NOMO-1 treated with DMSO at 0.1 percent for 48 hours (cell line): ENCODE measurements at regions not wholly inside any gene's neighbourhood (a gene's known extent, or its start where the extent isn't known, plus 50 kb on each side); places are given as distances from the start of the nearest gene placed in this dataset.
"Not testable (repeated sequence)": the region's sequence is repeated elsewhere in the genome, so short reads cannot be mapped to it uniquely, and the experiment has no call there.

Experiments
- DNase-seq: peaks from one replicate; lab custom pipeline; 2025; ENCODE audit not compliant: unreplicated experiment; lab: John Stamatoyannopoulos, UW

GRCh38 chr6:169985121-169986015 lies 233.9 kb downstream of the ERMARD start:
- no peak for DNase-seq

- DNase-seq, result no peak
These were observed 233.0 kb downstream of the ERMARD start for GRCh38 chr6:169984181-169985120.

DNA sequence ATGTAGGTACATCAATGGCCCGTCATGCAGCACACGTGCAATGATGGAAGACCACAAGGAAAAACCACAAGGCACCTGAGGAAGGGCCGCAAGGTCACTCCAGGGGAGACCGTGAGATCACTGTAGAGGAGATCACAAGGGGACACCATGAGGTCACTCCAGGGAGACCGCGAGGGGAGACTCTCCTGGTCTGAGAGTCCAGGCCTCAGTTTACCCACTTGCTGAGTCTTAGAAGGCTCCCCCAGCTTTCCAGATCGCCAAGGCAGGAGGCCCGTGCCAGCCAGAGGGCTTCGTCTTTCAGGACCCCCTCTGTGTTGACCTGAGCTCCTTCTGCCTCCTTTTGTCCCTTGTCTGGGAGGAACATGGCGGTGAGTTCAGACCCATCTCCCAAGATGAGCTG lies 232.2 kb downstream of the ERMARD start:
- no peak for DNase-seq

GRCh38 chr6:169982461-169983386 lies 231.3 kb downstream of the ERMARD start:
- no peak for DNase-seq

GRCh38 chr6:169981969-169982368 lies 230.5 kb downstream of the ERMARD start:
- DNase-seq, result no peak

GRCh38 chr6:169981568-169981967 lies 230.1 kb downstream of the ERMARD start:
- DNase-seq, result no peak

- no peak for DNase-seq
These were observed 229.5 kb downstream of the ERMARD start for GRCh38 chr6:169980826-169981450.

DNA sequence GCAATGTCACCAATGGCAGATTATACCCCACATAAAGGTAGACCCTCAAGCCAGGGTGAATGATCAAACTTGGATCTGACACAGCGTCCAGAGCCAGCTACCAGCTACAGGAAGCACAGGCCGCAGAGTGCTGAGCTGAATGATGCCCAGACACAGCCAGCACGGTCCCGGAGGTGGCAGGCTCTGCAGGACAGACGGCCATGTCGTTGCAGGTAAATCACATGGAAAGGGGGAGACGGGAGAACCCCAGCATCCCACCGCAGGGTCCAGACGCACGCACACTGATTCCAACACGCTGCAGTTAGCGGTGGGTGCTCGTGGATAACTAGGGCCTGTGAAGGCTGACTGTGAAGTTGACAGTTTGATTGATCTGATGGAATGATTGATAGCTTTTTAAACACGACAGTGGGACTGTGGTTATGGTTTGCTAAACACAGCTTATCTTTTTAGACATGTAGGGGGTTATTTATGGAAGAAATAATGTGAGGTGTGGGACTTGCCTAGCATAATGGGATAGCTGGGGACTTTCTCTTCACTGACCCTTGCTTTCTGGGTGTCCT lies 228.5 kb downstream of the ERMARD start:
- DNase-seq, result no peak

DNA sequence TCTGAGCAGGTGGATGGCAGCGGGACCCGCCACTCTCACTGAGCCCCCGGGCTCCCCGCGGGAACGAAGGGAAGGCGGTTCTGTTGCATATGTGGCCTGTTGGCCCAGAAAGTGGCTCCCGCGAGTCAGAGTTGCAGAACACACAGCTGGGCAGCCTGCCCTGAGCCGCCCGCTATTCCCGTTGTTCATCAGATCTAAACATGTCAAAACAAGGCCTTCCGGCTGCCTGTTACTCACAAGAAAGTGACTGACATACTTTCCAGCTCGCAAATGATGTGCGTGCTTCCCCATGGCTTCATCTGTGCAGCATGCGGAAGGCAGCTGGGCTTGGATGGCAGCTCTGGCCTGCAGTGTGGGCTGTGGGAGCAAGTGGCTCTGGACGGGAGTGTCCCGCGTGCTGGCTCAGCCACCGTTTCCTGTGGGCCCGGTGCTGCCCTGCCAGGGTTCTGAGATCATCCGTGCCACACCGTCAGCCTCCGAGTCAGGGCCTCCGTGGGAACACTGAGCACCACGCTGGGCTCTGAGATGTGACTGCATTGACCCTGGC lies 227.3 kb downstream of the ERMARD start:
- no peak for DNase-seq

DNA sequence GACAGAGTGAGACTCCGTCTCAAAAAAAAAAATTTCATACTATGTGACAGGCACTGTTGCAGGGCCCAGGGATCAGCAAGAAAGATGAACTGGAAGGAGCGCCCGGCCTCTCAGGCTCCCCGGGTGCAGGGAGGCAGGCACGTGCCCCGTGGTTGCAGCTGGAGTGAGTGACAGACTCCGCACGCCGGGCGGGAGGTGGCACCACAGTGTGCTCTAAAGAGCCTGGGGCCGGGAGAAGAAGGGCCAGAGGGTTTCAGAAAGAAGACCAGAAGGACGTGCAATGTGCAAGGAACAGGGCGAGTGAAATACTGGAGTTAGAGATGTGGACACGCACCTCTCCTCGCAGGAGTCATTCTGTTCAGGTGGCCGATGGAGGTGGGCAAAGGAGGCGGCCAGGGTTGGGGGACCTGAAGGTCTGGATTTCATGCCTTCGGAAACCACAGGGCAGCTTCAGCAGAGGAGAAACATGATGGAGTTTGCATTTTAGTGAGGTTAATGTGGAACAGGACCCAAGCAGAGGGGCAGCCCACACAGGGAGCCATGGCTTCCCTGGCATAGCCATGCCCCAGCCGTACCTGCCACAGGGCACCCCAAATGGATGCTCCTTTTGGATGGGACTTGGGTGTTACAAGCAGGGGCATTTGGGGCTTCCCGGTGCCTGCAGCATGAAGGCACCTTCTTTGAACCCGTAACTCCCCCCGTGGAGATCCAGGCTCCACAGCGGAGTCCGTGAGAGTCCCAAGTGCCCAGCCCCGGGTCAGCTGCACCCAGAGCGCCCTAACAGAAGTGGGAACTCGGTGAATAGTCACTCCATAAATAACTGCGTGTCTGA lies 226.2 kb downstream of the ERMARD start:
- no peak for DNase-seq

GRCh38 chr6:169976301-169977081 lies 225.1 kb downstream of the ERMARD start:
- DNase-seq, result no peak

DNA sequence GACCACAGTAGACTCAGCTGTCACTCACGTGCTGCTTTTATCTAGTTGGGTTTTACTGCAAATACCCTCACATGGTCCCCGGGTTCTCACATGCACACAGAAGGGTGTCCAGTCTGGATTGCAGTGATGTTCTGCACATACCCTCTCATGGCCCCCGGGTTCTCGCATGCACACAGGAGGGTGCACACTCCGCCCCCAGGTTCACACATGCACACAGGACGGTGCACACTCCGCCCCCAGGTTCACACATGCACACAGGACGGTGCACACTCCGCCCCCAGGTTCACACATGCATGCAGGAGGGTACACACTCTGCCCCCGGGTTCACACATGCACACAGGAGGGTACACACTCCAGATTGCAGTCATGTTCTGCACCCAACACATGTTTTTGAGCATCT lies 224.3 kb downstream of the ERMARD start:
- DNase-seq, result no peak

GRCh38 chr6:169975286-169975685 lies 223.9 kb downstream of the ERMARD start:
- DNase-seq, result no peak

DNA sequence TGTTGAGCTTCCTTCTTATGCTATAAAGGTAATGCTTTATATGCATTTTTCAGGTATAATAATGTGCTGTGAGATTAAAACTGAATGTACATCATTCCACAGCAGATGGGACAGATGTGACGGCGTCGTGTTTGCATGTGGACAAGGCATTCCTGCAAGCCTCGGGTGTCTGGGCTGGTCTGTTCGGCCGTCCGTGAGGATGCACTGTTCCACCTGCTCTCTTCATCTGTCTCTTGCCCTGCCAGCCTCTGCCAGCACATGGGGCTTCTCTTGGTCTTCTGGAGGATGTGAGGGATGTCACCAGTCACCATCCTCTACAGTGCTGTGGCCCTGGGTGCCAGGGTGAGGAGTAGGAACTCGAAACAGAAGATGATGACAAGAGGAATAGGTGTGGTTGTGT lies 223.2 kb downstream of the ERMARD start:
- no peak for DNase-seq

GRCh38 chr6:169973588-169974467 lies 222.4 kb downstream of the ERMARD start:
- not testable (repeated sequence) for DNase-seq

DNA sequence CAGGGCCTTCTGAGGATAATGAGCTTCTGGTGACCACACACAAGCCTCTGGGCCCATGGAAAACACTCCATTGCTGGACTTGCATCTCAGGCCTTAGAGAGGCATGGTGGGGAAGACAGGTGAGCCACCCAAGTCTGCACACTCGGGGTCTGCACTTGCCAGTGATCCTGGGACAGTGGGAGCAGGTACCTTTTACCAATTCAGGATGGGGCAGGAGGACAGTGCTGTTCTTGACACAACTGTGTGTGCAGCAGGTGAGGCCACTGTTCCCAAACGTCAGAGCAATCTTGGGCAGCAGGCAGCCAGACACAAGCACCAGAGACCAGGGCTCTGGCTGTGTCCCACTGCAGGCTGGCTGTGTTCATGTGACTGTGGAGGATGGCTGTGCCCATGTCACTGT lies 221.3 kb downstream of the ERMARD start:
- no peak for DNase-seq

GRCh38 chr6:169972101-169972651 lies 220.8 kb downstream of the ERMARD start:
- DNase-seq, result no peak
